ENCODE measurements at regions not wholly inside any gene's neighbourhood (a gene's known extent, or its start where the extent isn't known, plus 50 kb on each side); places are given as distances from the start of the nearest gene placed in this dataset.
"Not testable (repeated sequence)": the region's sequence is repeated elsewhere in the genome, so short reads cannot be mapped to it uniquely, and the experiment has no call there.

- in situ Hi-C loops (cut with HindIII; ENCODE audit: low sequenced_read_pairs): no loop called here
- no peak overlapping the region for H3K4me3 ChIP-seq (ENCODE audit: low read depth, low read length)
- no peak for DNase-seq (ENCODE audit: low read depth, low spot score)
- no peak for TF ChIP-seq CTCF (IDR thresholded peaks at IDR 0.05; ENCODE audit: low read depth, low read length)
Measured at GRCh38 chr5:6108540-6108848, 269.9 kb downstream of the MED10 start.

- TF ChIP-seq CTCF (IDR thresholded peaks at IDR 0.05; ENCODE audit: low read depth, low read length): no peak
- no peak overlapping the region for H3K4me3 ChIP-seq (ENCODE audit: low read depth, low read length)
- no peak for DNase-seq (ENCODE audit: low read depth, low spot score)
- in situ Hi-C loops (cut with HindIII; ENCODE audit: low sequenced_read_pairs): no loop called here
Measured at GRCh38 chr5:6107675-6108539, 270.4 kb downstream of the MED10 start.

- DNase-seq (ENCODE audit: low read depth, low spot score): no peak
- no peak overlapping the region for H3K4me3 ChIP-seq (ENCODE audit: low read depth, low read length)
- no peak for TF ChIP-seq CTCF (IDR thresholded peaks at IDR 0.05; ENCODE audit: low read depth, low read length)
- in situ Hi-C loops (cut with HindIII; ENCODE audit: low sequenced_read_pairs): no loop called here
Measured at GRCh38 chr5:6106756-6107155, 271.6 kb downstream of the MED10 start.

- DNase-seq (ENCODE audit: low read depth, low spot score): no peak
- in situ Hi-C loops (cut with HindIII; ENCODE audit: low sequenced_read_pairs): no loop called here
- TF ChIP-seq CTCF (IDR thresholded peaks at IDR 0.05; ENCODE audit: low read depth, low read length): no peak
- H3K4me3 ChIP-seq (ENCODE audit: low read depth, low read length): no peak overlapping the region
Measured at GRCh38 chr5:6105320-6105719, 273.0 kb downstream of the MED10 start.

- DNase-seq (ENCODE audit: low read depth, low spot score): no peak
- no peak overlapping the region for H3K4me3 ChIP-seq (ENCODE audit: low read depth, low read length)
- TF ChIP-seq CTCF (IDR thresholded peaks at IDR 0.05; ENCODE audit: low read depth, low read length): no peak
- in situ Hi-C loops (cut with HindIII; ENCODE audit: low sequenced_read_pairs): no loop called here
Measured at GRCh38 chr5:6096101-6096500, 282.2 kb downstream of the MED10 start.

- DNase-seq (ENCODE audit: low read depth, low spot score); H3K4me3 ChIP-seq (ENCODE audit: low read depth, low read length); in situ Hi-C loops (cut with HindIII; ENCODE audit: low sequenced_read_pairs): not testable (repeated sequence)
Measured at GRCh38 chr5:6094180-6094579, 284.2 kb downstream of the MED10 start.

GRCh38 chr5:6090838-6091237, 287.5 kb downstream of the MED10 start:
- DNase-seq (ENCODE audit: low read depth, low spot score): no peak
- no peak overlapping the region for H3K4me3 ChIP-seq (ENCODE audit: low read depth, low read length)
- no peak for TF ChIP-seq CTCF (IDR thresholded peaks at IDR 0.05; ENCODE audit: low read depth, low read length)
- in situ Hi-C loops (cut with HindIII; ENCODE audit: low sequenced_read_pairs): no loop called here

All from astrocyte of the spinal cord (primary cell).